CD4-positive, alpha-beta memory T cell (primary cell): ENCODE measurements at regions not wholly inside any gene's neighbourhood (a gene's known extent, or its start where the extent isn't known, plus 50 kb on each side); places are given as distances from the start of the nearest gene placed in this dataset.
"Not testable (repeated sequence)": the region's sequence is repeated elsewhere in the genome, so short reads cannot be mapped to it uniquely, and the experiment has no call there.

ENCODE experiments used
- CTCF ChIA-PET: fragments of 350-600 bp; sonication (Branson Sonifier 250); formaldehyde crosslinking; loops from one replicate; lab custom pipeline; 2021; ENCODE audit warnings: inconsistent platforms; ENCODE audit not compliant: partially characterized antibody; lab: Charles Lee
- POLR2A ChIA-PET: fragments of 350-600 bp; sonication (Branson Sonifier 250); formaldehyde crosslinking; loops from one replicate; lab custom pipeline; 2021; ENCODE audit not compliant: partially characterized antibody; lab: Charles Lee
- DNase-seq, 5 donors: peaks; one replicate each; pipeline versions ENCODE4 v3.0.0 to v3.0.0-alpha.2; 2020 to 2022; ENCODE audit warnings: mixed read lengths in 1 of 5
- H3K27ac ChIP-seq: one replicate; pipeline ENCODE4 v1.7.0; 2013; ENCODE audit warnings: low read depth, low read length
- H3K27me3 ChIP-seq: 2 replicates; pipeline ENCODE4 v1.7.0; 2013; ENCODE audit warnings: mild to moderate bottlenecking, low read length, moderate library complexity; ENCODE audit not compliant: insufficient read depth
- H3K36me3 ChIP-seq: 2 replicates; pipeline ENCODE4 v1.7.0; 2013; ENCODE audit warnings: mild to moderate bottlenecking, low read length, moderate library complexity; ENCODE audit not compliant: insufficient read depth
- H3K4me1 ChIP-seq: 2 replicates; pipeline ENCODE4 v1.7.0; 2013; ENCODE audit warnings: mild to moderate bottlenecking, low read length, moderate library complexity; ENCODE audit not compliant: insufficient read depth
- H3K4me3 ChIP-seq, 2 donors: one replicate each; pipeline ENCODE4 v1.7.0; 2013; ENCODE audit warnings: low read length in 2 of 2, mild to moderate bottlenecking in 1 of 2
- H3K9me3 ChIP-seq, 2 donors: one replicate each; pipeline ENCODE4 v1.7.0; 2013; ENCODE audit warnings: low read length in 2 of 2, control low read depth in 1 of 2; ENCODE audit not compliant: control insufficient read depth in 1 of 2
- H3K27ac Mint-ChIP-seq, 7 donors: one replicate each; pipeline ENCODE4 v1.8.0; 2020 to 2021; ENCODE audit warnings: mixed read lengths in 7 of 7, mild to moderate bottlenecking in 6 of 7, inconsistent platforms in 3 of 7, moderate library complexity in 3 of 7
- H3K27me3 Mint-ChIP-seq, 2 donors: one replicate each; pipeline ENCODE4 v1.8.0; 2020 to 2021; ENCODE audit warnings: mixed read lengths in 2 of 2
- H3K36me3 Mint-ChIP-seq, 2 donors: one replicate each; pipeline ENCODE4 v1.8.0; 2020 to 2021; ENCODE audit warnings: mixed read lengths in 2 of 2, inconsistent platforms in 1 of 2, mild to moderate bottlenecking in 1 of 2
- H3K4me1 Mint-ChIP-seq, 4 donors: one replicate each; pipeline ENCODE4 v1.8.0; 2020 to 2021; ENCODE audit warnings: mixed read lengths in 4 of 4, mild to moderate bottlenecking in 1 of 4
- H3K4me3 Mint-ChIP-seq, 8 donors: one replicate each; pipeline ENCODE4 v1.8.0; 2020 to 2021; ENCODE audit warnings: mixed read lengths in 8 of 8, mild to moderate bottlenecking in 7 of 8, moderate library complexity in 6 of 8, inconsistent platforms in 3 of 8
- H3K9me3 Mint-ChIP-seq, 8 donors: one replicate each; pipeline ENCODE4 v1.8.0; 2020 to 2021; ENCODE audit warnings: mixed read lengths in 8 of 8, mild to moderate bottlenecking in 5 of 8, inconsistent platforms in 3 of 8, moderate library complexity in 1 of 8
- intact Hi-C: fragments of 100-400 bp; cut with micrococcal nuclease; formaldehyde crosslinking; loops from one replicate; pipeline ENCODE4 v1.15.1; 2023

DNA sequence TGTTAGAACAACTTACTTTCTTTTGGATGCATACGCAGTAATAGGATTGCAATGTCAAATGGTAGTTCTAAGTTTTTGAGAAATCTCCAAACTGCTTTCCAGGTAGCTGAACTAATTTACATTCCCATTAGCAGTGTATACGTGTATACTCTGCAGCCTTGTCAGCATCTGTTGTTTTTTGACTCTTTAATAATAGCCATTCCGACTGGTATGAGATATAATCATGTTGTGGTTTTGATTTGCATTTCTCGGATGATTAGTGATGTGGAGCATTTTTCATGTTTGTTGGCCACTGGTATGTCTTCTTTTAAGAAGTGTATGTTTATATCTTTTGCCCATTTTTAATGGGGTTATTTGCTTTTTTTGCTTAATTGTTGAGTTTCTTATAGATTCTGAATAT is 76.9 kb upstream of the HNRNPA1L2 start:
- CTCF ChIA-PET, H3K27me3 Mint-ChIP-seq: not testable (repeated sequence)

GRCh38 chr13:52569904-52570602 is 72.2 kb upstream of the HNRNPA1L2 start:
- H3K27me3 Mint-ChIP-seq, H3K4me1 Mint-ChIP-seq, H3K4me3 ChIP-seq, POLR2A ChIA-PET, H3K27ac Mint-ChIP-seq, H3K9me3 Mint-ChIP-seq, H3K27me3 ChIP-seq, H3K4me1 ChIP-seq, H3K27ac ChIP-seq, CTCF ChIA-PET, H3K9me3 ChIP-seq, intact Hi-C loops, H3K4me3 Mint-ChIP-seq, H3K36me3 ChIP-seq, H3K36me3 Mint-ChIP-seq: not testable (repeated sequence)
- peak in 4 of 5 donors; percentile 1 to 12 (median 6) for DNase-seq

More for the DNA sequence above, 76.9 kb upstream of the HNRNPA1L2 start:
- H3K4me3 Mint-ChIP-seq, H3K27me3 ChIP-seq, H3K36me3 Mint-ChIP-seq, H3K27ac ChIP-seq, H3K36me3 ChIP-seq, H3K4me1 ChIP-seq, H3K27ac Mint-ChIP-seq, DNase-seq, H3K9me3 Mint-ChIP-seq, H3K9me3 ChIP-seq, intact Hi-C loops, H3K4me1 Mint-ChIP-seq, POLR2A ChIA-PET, H3K4me3 ChIP-seq: not testable (repeated sequence)

DNA sequence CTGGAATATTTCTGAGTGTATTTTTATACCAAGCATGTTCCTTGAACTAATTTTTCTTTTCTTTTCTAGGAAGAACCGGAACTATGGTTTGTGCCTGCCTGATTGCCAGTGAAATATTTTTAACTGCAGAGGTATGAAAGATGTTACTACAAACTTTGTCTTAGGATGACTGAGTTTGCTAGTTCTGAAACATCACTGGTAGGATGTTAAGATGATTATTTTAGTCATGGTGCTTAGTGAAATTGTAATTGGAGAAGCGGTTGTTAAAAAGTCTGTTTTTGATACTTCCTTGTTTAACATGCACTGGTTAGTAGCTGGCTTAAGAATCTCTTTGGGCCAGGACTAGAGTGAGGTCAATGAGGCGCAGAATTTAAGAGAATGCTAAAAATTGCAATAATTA is 71.1 kb upstream of the HNRNPA1L2 start:
- intact Hi-C loops, H3K27me3 ChIP-seq, CTCF ChIA-PET, H3K9me3 ChIP-seq, H3K27ac Mint-ChIP-seq, POLR2A ChIA-PET, H3K36me3 Mint-ChIP-seq, H3K4me1 ChIP-seq, H3K27ac ChIP-seq, H3K36me3 ChIP-seq, H3K4me3 ChIP-seq, H3K9me3 Mint-ChIP-seq, H3K4me1 Mint-ChIP-seq, H3K4me3 Mint-ChIP-seq, DNase-seq, H3K27me3 Mint-ChIP-seq: not testable (repeated sequence)

GRCh38 chr13:52582962-52583361 is 59.3 kb upstream of the HNRNPA1L2 start:
- H3K4me3 Mint-ChIP-seq, CTCF ChIA-PET, H3K4me3 ChIP-seq, H3K36me3 Mint-ChIP-seq, H3K27ac ChIP-seq, H3K4me1 ChIP-seq, H3K27ac Mint-ChIP-seq, H3K9me3 Mint-ChIP-seq, intact Hi-C loops, H3K27me3 Mint-ChIP-seq, H3K4me1 Mint-ChIP-seq, H3K9me3 ChIP-seq, H3K36me3 ChIP-seq, DNase-seq, POLR2A ChIA-PET, H3K27me3 ChIP-seq: not testable (repeated sequence)
